Skin of body (tissue), 1 donor: ENCODE measurements at regions not wholly inside any gene's neighbourhood (a gene's known extent, or its start where the extent isn't known, plus 50 kb on each side); places are given as distances from the start of the nearest gene placed in this dataset.

ENCODE experiments used
- DNase-seq: peaks from one replicate; lab custom pipeline; 2025; lab: John Stamatoyannopoulos, UW

- no peak for DNase-seq
These were observed 1697.1 kb upstream of the LRRTM1 start for GRCh38 chr2:82001614-82002013.

- no peak for DNase-seq
These were observed 1696.1 kb upstream of the LRRTM1 start for GRCh38 chr2:82000606-82001005.

- no peak for DNase-seq
These were observed 1691.8 kb upstream of the LRRTM1 start for GRCh38 chr2:81996332-81996731.

- no peak for DNase-seq
These were observed 1686.7 kb upstream of the LRRTM1 start for GRCh38 chr2:81991282-81991681.

- no peak for DNase-seq
These were observed 1682.8 kb upstream of the LRRTM1 start for GRCh38 chr2:81987370-81987769.

- DNase-seq, result no peak
These were observed 1680.6 kb upstream of the LRRTM1 start for GRCh38 chr2:81984969-81985637.

GRCh38 chr2:81981585-81981984 is 1677.0 kb upstream of the LRRTM1 start:
- no peak for DNase-seq

- DNase-seq, result no peak
These were observed 1674.5 kb upstream of the LRRTM1 start for GRCh38 chr2:81979086-81979485.

GRCh38 chr2:81976998-81977397 is 1672.4 kb upstream of the LRRTM1 start:
- no peak for DNase-seq

- DNase-seq, result no peak
These were observed 1669.7 kb upstream of the LRRTM1 start for GRCh38 chr2:81974216-81974615.

- no peak for DNase-seq
These were observed 1638.3 kb upstream of the LRRTM1 start for GRCh38 chr2:81942876-81943275.

GRCh38 chr2:81942136-81942680 is 1637.7 kb upstream of the LRRTM1 start:
- DNase-seq, result peak; percentile 72

GRCh38 chr2:81940266-81940955 is 1635.9 kb upstream of the LRRTM1 start:
- DNase-seq, result no peak

GRCh38 chr2:81937944-81938343 is 1633.4 kb upstream of the LRRTM1 start:
- no peak for DNase-seq

- no peak for DNase-seq
These were observed 1599.0 kb upstream of the LRRTM1 start for GRCh38 chr2:81903534-81903933.

- no peak for DNase-seq
These were observed 1596.5 kb upstream of the LRRTM1 start for GRCh38 chr2:81901017-81901416.

GRCh38 chr2:81895620-81896250 is 1591.2 kb upstream of the LRRTM1 start:
- DNase-seq, result no peak

GRCh38 chr2:81894451-81894990 is 1590.0 kb upstream of the LRRTM1 start:
- DNase-seq, result no peak

- no peak for DNase-seq
These were observed 1572.1 kb upstream of the LRRTM1 start for GRCh38 chr2:81876624-81877023.

GRCh38 chr2:81872006-81872405 is 1567.5 kb upstream of the LRRTM1 start:
- no peak for DNase-seq

- no peak for DNase-seq
These were observed 1565.6 kb upstream of the LRRTM1 start for GRCh38 chr2:81870119-81870518.

GRCh38 chr2:81858998-81859397 is 1554.4 kb upstream of the LRRTM1 start:
- DNase-seq, result no peak
